DMS53 treated with DMSO at 0.1 percent for 48 hours (cell line): ENCODE measurements at regions not wholly inside any gene's neighbourhood (a gene's known extent, or its start where the extent isn't known, plus 50 kb on each side); places are given as distances from the start of the nearest gene placed in this dataset.
A peak's percentile ranks its signal among the peaks of the same experiment; 100 is the strongest.

Source experiments
- DNase-seq: peaks from one replicate; lab custom pipeline; 2025; ENCODE audit not compliant: unreplicated experiment; lab: John Stamatoyannopoulos, UW

DNA sequence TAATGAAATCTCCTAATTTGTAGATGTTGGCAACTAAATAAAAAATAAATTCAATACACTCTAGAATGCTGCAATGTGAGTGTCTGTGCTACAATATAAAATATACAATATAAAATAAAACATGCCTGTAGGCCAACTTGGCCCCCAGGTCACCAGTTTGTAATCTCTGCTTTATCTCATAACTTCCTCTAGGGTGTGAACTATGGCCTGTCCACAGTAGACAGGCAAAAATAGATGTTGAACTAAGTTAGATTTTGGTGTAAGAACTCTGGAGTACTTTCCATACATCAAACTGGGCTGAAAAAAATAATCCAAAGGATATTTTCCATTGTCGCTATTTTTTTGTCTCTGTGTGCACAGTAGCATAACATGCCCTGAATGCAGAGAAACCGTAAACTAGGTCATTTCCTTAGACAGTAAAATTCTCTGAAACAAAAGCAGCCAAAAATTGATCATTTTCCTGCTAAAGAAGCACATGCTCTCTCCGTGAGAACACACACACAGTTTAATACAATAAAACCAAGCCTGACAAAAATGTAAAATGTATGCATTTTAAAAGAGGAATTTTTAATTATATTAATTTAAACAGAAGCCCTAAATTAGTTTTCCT, 98.5 kb upstream of the ZFP64 start:
- DNase-seq = no peak

DNA sequence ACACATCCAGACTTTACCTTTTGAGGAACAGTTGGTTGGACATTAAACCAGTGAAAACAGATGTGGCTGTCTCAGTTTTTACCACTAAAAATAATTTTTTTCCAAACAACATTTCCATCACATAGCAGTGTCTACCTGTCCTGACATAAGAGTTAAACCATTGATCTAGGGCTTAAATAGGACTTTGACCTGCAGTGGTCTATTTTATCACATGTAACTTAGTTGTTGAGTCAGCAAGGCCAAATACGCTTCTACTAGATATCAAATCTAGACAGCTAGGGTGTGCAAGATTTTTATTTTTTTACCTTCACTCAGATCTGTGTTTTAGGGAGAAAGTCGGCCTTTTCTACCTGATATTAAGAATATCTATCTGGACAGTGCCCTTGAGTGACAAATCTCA, 88.8 kb upstream of the ZFP64 start:
- DNase-seq = no peak

- no peak for DNase-seq
Measured at GRCh38 chr20:52279706-52280105, 88.1 kb upstream of the ZFP64 start.

- no peak for DNase-seq
Measured at GRCh38 chr20:52275181-52275691, 83.7 kb upstream of the ZFP64 start.

DNA sequence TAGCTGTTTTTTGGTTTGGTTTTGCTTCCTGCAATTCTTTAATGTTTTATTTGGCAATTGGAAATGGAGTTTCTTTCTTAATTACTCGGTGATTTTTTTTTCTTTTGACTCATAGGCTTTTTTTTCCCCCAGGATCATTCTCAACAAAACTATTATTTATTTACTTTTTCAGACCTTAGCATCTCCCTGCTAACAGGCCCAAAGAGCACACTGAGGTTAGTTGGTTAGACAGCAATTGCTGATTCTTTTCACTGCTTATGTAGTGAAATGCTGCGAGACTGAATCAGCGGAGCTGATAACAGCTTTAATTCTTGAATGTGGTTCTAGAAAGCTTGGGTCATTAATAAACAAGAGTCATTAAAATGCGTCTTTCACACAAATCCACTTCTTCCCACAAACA, 79.1 kb upstream of the ZFP64 start:
- no peak for DNase-seq

DNA sequence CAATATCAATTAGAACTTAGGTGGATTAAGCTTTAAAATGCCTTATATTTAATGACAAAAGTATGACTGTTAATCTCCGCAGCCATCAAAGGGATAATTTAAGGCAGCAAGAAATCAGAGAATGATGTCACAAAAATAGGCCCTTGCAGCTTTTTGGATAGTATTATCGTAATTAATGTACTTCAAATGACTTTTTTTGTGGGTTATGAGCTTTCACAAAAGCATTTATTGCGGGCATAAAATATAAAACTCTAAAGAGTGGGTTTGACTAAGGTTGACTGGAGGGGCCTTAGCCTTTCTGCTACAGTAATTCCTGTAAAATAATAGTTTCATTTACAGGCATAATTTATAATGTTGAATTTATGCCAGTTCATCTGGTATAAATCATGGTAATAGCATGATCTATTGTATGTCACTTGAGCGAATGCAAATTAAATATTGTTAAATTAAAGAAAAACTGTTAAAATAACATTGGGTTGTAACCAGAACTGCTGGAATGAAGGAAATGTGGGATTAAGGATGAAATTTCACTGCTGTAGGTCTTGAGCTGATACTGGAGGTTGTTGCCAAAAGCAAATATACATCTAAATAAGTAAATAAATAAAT, 78.5 kb upstream of the ZFP64 start:
- DNase-seq = no peak

DNA sequence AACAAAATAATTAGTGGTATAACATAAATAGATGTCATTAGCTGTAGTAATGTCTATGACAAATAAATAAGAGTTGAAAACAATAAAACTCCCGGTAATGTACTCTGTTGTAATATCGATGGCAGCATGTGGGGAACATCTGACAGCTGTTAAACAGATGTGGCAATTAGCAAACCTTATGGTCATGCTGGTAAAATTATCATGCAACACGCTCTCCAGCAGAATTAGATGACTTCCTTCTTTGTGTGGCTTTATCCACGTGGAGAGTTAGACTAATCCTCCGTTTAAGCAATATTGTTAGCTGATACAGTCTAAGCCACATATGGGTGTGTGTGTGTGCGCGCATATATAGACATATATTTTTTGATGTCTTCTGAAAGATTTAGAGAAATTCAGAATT, 77.7 kb upstream of the ZFP64 start:
- no peak for DNase-seq

DNA sequence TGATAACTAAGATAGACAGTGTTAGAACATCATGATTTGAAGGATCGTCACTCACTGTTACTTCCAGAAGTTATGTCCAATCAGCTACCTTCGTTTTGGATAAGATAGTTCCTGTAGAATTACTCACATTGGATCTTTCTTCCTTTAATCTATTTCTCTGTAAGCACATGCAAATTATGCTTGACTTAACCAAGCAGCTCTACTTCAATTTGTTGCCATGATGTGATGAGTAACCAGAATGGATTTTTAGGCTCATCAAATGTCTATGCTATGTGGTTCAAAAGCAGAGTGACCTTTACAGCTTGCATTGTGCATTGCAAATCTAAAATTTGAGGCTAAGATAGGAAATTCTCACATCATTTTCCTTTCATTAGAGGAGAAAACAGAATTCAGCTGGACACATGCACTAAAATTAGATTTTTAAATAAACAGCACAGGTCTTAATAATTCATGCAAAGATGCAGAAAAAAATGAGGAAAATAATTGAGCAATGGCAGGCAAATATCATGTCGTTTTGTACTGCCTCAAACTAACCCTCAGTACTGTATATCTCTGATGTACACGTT, 76.7 kb upstream of the ZFP64 start:
- no peak for DNase-seq

- no peak for DNase-seq
Measured at GRCh38 chr20:52267418-52267817, 75.8 kb upstream of the ZFP64 start.

- DNase-seq = no peak
Measured at GRCh38 chr20:52263757-52264156, 72.2 kb upstream of the ZFP64 start.

DNA sequence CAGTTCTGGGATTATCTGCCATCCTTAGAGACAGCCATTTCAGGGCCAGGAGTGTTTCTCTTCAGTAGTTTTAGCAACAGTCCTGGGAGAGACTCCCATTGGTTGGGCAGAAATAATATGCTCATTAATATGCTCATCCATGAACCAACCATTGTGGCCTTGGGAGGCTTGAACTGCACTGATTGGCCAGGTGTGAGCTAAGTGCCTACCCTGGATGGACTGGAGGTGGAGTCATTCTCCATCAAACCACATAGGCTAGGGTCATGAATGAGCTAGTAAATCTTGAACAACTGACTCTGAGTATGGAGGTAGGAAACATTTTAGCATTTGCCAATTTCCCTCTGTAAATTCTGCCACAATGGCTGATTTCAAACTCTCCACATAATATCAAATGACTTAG, 70.2 kb upstream of the ZFP64 start:
- DNase-seq = no peak

GRCh38 chr20:52259295-52259694, 67.7 kb upstream of the ZFP64 start:
- DNase-seq = no peak

DNA sequence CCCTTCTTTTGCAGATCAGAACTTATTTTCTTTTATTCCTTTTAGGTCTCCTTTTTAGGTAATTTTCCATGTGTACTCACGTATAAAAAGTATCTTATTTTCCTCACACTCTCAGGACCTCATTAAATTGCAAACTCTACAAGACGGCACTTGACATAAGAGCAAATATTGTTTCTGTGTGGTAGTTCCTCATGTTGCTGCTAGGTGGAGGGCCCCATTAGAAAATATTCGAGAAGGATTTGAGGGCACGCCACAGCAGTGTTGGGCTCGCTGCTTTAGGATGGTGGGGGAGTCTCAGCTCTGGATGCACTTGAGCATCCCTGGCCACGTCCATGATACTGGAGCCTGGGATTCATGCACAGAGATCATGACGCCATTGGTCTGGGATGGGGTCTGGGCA, 64.9 kb upstream of the ZFP64 start:
- DNase-seq = no peak

GRCh38 chr20:52252664-52253063, 61.1 kb upstream of the ZFP64 start:
- DNase-seq = no peak

- no peak for DNase-seq
Measured at GRCh38 chr20:52251827-52252226, 60.2 kb upstream of the ZFP64 start.

- DNase-seq = no peak
Measured at GRCh38 chr20:52251136-52251700, 59.6 kb upstream of the ZFP64 start.

DNA sequence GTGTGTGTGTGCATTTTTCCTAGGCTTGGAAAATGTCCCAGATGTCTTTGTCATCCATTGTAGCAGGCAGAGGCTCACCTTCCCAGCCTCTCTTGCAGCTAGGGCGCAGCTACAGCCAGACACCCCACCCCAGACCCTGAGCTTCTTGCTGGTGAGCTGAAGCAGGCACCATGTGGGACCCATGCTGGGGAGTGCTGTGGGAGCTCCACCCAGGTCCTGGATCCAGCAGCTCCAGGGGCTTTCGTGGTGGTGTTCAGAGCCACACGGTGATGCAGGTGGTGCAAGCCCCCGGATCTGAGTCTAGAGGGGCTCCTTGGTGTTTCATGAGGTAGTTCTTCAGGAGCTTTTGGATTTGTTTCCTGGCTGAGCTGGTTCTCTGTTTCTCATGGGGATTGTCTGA, 56.0 kb upstream of the ZFP64 start:
- DNase-seq = no peak

GRCh38 chr20:52246366-52246765, 54.8 kb upstream of the ZFP64 start:
- DNase-seq = no peak

DNA sequence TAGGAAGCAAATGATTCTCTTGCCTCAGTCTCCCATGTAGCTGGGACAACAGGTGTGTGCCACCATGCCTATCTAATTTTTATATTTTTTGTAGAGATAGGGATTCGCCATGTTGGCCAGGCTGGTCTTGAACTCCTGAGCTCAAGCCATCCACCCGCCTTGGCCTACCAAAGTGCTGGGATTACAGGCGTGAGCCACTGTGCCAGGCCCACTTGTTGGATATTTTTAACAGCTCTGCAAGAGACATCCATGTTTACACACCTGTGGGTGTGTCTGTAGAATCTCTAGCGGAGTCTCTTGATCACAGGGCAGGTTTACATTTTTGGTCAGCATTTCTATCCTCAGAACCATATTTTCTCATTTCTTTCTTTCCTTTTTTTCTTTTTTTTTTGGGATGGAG, 53.1 kb upstream of the ZFP64 start:
- DNase-seq = no peak

DNA sequence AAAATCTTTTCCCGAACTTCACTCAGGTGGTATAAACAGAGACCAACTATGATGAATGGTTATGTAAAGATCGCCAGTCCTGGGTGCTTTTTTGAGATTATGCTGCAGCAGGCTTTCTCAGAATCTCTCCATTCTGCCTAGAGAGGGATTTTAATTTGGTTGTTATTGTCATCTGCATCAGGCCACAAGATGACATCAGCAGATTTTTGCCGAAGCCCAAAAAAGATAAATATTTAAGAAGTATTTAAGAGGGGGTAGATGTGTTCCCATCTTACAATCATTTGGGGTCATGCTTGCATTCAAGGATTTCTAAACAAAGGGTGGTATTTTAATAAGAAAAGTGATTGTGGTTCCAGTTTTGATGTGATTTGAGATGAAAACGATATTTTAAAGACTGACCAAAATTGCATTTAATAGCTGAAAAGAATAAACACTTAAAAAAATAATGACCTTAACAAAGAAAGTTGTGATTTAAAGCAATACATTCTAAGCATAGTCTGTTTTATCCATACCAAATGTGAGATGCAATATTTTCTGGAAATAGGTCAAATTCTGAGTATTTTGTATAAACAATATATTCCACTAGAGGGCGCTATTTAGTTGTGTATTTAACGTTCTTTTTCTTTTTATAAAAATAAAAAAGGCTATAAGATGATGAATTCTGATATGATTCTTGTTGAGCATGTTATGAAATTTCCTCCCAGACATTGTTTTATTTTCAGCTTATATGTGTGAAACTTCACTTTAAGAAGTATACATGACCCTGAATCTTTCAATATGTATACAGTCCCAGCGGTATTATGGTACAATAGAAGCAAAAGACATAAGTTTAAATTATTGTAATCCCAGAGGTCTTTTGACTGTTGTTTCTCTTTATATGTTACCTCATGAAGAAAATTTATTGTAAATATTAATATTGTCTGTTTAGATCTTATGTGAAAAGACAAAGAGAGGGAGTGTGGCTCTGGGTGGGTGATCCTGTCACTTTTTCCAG, 51.0 kb upstream of the ZFP64 start:
- DNase-seq = peak; percentile 31
